Uterus (tissue), 2 donors: ENCODE measurements at regions not wholly inside any gene's neighbourhood (a gene's known extent, or its start where the extent isn't known, plus 50 kb on each side); places are given as distances from the start of the nearest gene placed in this dataset.

ENCODE experiments used
- POLR2A ChIP-seq, 2 donors: fragments of 450-650 bp; IDR thresholded peaks; one replicate each; pipeline ENCODE4 v1.6.1; 2016; ENCODE audit warnings: antibody characterized with exemption in 2 of 2, mild to moderate bottlenecking in 1 of 2, moderate library complexity in 1 of 2
- TF ChIP-seq, protein P1 (sequence below), 4 experiments: fragments of 200-600 bp in 2 of 4; fragments of 450-650 bp in 2 of 4; sonication (generic) in 2 of 4; IDR thresholded peaks; one replicate each; pipeline ENCODE4 v1.5.1; 2016 to 2019; ENCODE audit warnings: antibody characterized with exemption in 4 of 4, mild to moderate bottlenecking in 2 of 4, moderate library complexity in 1 of 4

GRCh38 chr5:154614595-154614994, 136.6 kb upstream of the HAND1 start:
- TF ChIP-seq, protein P1, sequence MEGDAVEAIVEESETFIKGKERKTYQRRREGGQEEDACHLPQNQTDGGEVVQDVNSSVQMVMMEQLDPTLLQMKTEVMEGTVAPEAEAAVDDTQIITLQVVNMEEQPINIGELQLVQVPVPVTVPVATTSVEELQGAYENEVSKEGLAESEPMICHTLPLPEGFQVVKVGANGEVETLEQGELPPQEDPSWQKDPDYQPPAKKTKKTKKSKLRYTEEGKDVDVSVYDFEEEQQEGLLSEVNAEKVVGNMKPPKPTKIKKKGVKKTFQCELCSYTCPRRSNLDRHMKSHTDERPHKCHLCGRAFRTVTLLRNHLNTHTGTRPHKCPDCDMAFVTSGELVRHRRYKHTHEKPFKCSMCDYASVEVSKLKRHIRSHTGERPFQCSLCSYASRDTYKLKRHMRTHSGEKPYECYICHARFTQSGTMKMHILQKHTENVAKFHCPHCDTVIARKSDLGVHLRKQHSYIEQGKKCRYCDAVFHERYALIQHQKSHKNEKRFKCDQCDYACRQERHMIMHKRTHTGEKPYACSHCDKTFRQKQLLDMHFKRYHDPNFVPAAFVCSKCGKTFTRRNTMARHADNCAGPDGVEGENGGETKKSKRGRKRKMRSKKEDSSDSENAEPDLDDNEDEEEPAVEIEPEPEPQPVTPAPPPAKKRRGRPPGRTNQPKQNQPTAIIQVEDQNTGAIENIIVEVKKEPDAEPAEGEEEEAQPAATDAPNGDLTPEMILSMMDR (IDR thresholded peaks at IDR 0.05): no peak
- no peak for TF ChIP-seq POLR2A (IDR thresholded peaks at IDR 0.05)
